Gastrocnemius medialis (tissue), 4 donors: ENCODE measurements at regions not wholly inside any gene's neighbourhood (a gene's known extent, or its start where the extent isn't known, plus 50 kb on each side); places are given as distances from the start of the nearest gene placed in this dataset.

Experiments used
- ATAC-seq, 2 donors: fragments of 150-250 bp; one replicate each; pipeline ENCODE4 v1.9.1; 2016
- DNase-seq, 2 donors: peaks; one replicate each; pipeline ENCODE4 v3.0.0-alpha.2; 2019
- H3K27ac ChIP-seq, 4 donors: fragments of 200-600 bp; sonication (generic); 1 replicate in 1 of 4; 2 replicates in 3 of 4; pipeline ENCODE4 v1.5.1; 2016 to 2018; ENCODE audit warnings: mild to moderate bottlenecking in 2 of 4, moderate library complexity in 1 of 4
- H3K27me3 ChIP-seq, 3 donors: fragments of 200-600 bp; sonication (generic) in 2 of 3; 1 replicate in 1 of 3; 2 replicates in 2 of 3; pipeline versions ENCODE4 v1.5.1 to v1.6.0; 2016 to 2019; ENCODE audit warnings: mild to moderate bottlenecking in 1 of 3, moderate library complexity in 1 of 3
- H3K36me3 ChIP-seq, 2 donors: fragments of 200-600 bp; sonication (generic) in 1 of 2; one replicate each; pipeline ENCODE4 v1.5.1; 2017 to 2018
- H3K4me1 ChIP-seq, 2 donors: fragments of 200-600 bp; sonication (generic) in 1 of 2; one replicate each; pipeline ENCODE4 v1.5.1; 2016 to 2017; ENCODE audit warnings: mild to moderate bottlenecking in 2 of 2
- H3K4me3 ChIP-seq, 4 donors: fragments of 200-600 bp; sonication (generic) in 3 of 4; 1 replicate in 1 of 4; 2 replicates in 3 of 4; pipeline ENCODE4 v1.5.1; 2016 to 2019; ENCODE audit warnings: mild to moderate bottlenecking in 2 of 4
- H3K9me3 ChIP-seq, 3 donors: fragments of 200-600 bp; sonication (generic) in 2 of 3; 1 replicate in 1 of 3; 2 replicates in 2 of 3; pipeline ENCODE4 v1.5.1; 2016 to 2019
- POLR2A ChIP-seq, 2 donors: fragments of 450-650 bp; IDR thresholded peaks; one replicate each; pipeline ENCODE4 v1.6.1; 2017; ENCODE audit warnings: antibody characterized with exemption in 2 of 2, mild to moderate bottlenecking in 2 of 2, moderate library complexity in 2 of 2
- in situ Hi-C, 4 donors: fragments of 200-750 bp; cut with MboI; loops; one replicate each; pipeline versions ENCODE4 v1.15.0 to v1.8.0; 2017; ENCODE audit warnings: low sequenced_read_pairs in 4 of 4
- intact Hi-C: fragments of 100-400 bp; cut with DNase I; formaldehyde crosslinking; loops from one replicate; pipeline ENCODE4 v1.15.1; 2023; ENCODE audit warnings: low total_unique reads
- TF ChIP-seq, protein P1 (sequence below), 5 experiments: fragments of 450-650 bp in 3 of 5; fragments of 200-600 bp in 2 of 5; sonication (generic) in 2 of 5; IDR thresholded peaks in 4 of 5; conservative IDR thresholded peaks in 1 of 5; 1 replicate in 4 of 5; 2 replicates in 1 of 5; pipeline ENCODE4 v1.5.1; 2016 to 2019; ENCODE audit warnings: antibody characterized with exemption in 5 of 5, mild to moderate bottlenecking in 3 of 5, moderate library complexity in 3 of 5

GRCh38 chr14:96747006-96747405 lies 50.2 kb upstream of the VRK1 start:
- H3K27ac ChIP-seq = no peak overlapping the region
- no peak for TF ChIP-seq POLR2A (IDR thresholded peaks at IDR 0.05)
- TF ChIP-seq, protein P1, sequence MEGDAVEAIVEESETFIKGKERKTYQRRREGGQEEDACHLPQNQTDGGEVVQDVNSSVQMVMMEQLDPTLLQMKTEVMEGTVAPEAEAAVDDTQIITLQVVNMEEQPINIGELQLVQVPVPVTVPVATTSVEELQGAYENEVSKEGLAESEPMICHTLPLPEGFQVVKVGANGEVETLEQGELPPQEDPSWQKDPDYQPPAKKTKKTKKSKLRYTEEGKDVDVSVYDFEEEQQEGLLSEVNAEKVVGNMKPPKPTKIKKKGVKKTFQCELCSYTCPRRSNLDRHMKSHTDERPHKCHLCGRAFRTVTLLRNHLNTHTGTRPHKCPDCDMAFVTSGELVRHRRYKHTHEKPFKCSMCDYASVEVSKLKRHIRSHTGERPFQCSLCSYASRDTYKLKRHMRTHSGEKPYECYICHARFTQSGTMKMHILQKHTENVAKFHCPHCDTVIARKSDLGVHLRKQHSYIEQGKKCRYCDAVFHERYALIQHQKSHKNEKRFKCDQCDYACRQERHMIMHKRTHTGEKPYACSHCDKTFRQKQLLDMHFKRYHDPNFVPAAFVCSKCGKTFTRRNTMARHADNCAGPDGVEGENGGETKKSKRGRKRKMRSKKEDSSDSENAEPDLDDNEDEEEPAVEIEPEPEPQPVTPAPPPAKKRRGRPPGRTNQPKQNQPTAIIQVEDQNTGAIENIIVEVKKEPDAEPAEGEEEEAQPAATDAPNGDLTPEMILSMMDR (IDR thresholded peaks at IDR 0.05 in 4 of 5, conservative IDR thresholded peaks at IDR 0.05 in 1 of 5) = no peak
- no peaks in the 10 kb centered on the region for H3K36me3 ChIP-seq
- intact Hi-C loops (no loop called here), in situ Hi-C loops (loop anchor here in 1 of 4 donors (25.0 kb wide), 1 partner anchor 185 kb away; no protein-coding TSS in a partner anchor)
- DNase-seq = no peak
- peaks cover 12 to 28% (median 26%) of the 10 kb centered on the region in 3 donors for H3K27me3 ChIP-seq
- H3K4me3 ChIP-seq = no peak overlapping the region
- no peak for ATAC-seq
- H3K4me1 ChIP-seq = no peaks in the 10 kb centered on the region
- no peaks in the 10 kb centered on the region for H3K9me3 ChIP-seq
